Cardiac muscle cell (in vitro differentiated cells and primary cell): ENCODE measurements at regions not wholly inside any gene's neighbourhood (a gene's known extent, or its start where the extent isn't known, plus 50 kb on each side); places are given as distances from the start of the nearest gene placed in this dataset.
A peak's percentile ranks its signal among the peaks of the same experiment; 100 is the strongest.

Experiments used
- DNase-seq, 2 donors: peaks; one replicate each; pipeline versions ENCODE4 v3.0.0 to v3.0.0-alpha.2; 2010 to 2017; ENCODE audit warnings: low read depth in 1 of 2, low spot score in 1 of 2
- H3K27ac ChIP-seq: fragments of 200-600 bp; sonication (generic); 2 replicates; pipeline ENCODE4 v1.5.1; 2016
- H3K27me3 ChIP-seq: fragments of 200-600 bp; sonication (generic); 2 replicates; pipeline ENCODE4 v1.6.0; 2016; ENCODE audit warnings: control low read depth
- H3K36me3 ChIP-seq: fragments of 200-600 bp; sonication (generic); 2 replicates; pipeline ENCODE4 v1.5.1; 2016; ENCODE audit warnings: control low read depth
- H3K4me1 ChIP-seq: fragments of 200-600 bp; sonication (generic); 2 replicates; pipeline ENCODE4 v1.8.1; 2017; ENCODE audit warnings: low read depth, mild to moderate bottlenecking, mixed run types
- H3K4me3 ChIP-seq: fragments of 200-600 bp; sonication (generic); 2 replicates; pipeline ENCODE4 v1.5.1; 2016; ENCODE audit warnings: mild to moderate bottlenecking
- H3K9me3 ChIP-seq: fragments of 200-600 bp; sonication (generic); 2 replicates; pipeline ENCODE4 v1.5.1; 2017; ENCODE audit warnings: low read depth, mild to moderate bottlenecking, control low read depth
- CTCF ChIP-seq: IDR thresholded peaks from 2 replicates; pipeline ENCODE4 v1.5.1; 2012; ENCODE audit warnings: low read depth, mild to moderate bottlenecking, low read length

GRCh38 chr14:30786701-30787100, 87.7 kb upstream of the COCH start:
- H3K9me3 ChIP-seq, result no peaks in the 10 kb centered on the region
- no peaks in the 10 kb centered on the region for H3K36me3 ChIP-seq
- no peak overlapping the region for H3K27ac ChIP-seq
- H3K4me1 ChIP-seq, result no peaks in the 10 kb centered on the region
- H3K27me3 ChIP-seq, result no peaks in the 10 kb centered on the region
- no peak for TF ChIP-seq CTCF
- no peak overlapping the region for H3K4me3 ChIP-seq
- DNase-seq, result no peak

- TF ChIP-seq CTCF, result no peak
- Histone ChIP-seq H3K27ac (no peak overlapping the region), H3K4me1 (no peaks in the 10 kb centered on the region), H3K9me3 (no peaks in the 10 kb centered on the region), H3K36me3 (no peaks in the 10 kb centered on the region), H3K27me3 (no peaks in the 10 kb centered on the region), H3K4me3 (no peak overlapping the region)
- peak in 1 of 2 donors; percentile 2 for DNase-seq
These were observed 83.5 kb upstream of the COCH start for GRCh38 chr14:30790827-30791226.

- TF ChIP-seq CTCF, result no peak
These were observed 82.6 kb upstream of the COCH start for GRCh38 chr14:30791522-30792351.

GRCh38 chr14:30796707-30797106, 77.7 kb upstream of the COCH start:
- TF ChIP-seq CTCF, result no peak
- Histone ChIP-seq H3K4me3 (no peak overlapping the region), H3K36me3 (no peaks in the 10 kb centered on the region), H3K4me1 (no peaks in the 10 kb centered on the region), H3K27ac (no peak overlapping the region), H3K9me3 (no peaks in the 10 kb centered on the region), H3K27me3 (no peaks in the 10 kb centered on the region)
- no peak for DNase-seq

More at GRCh38 chr14:30791522-30792351, 82.6 kb upstream of the COCH start:
- H3K4me3 ChIP-seq, result no peak overlapping the region
- H3K36me3 ChIP-seq, result no peaks in the 10 kb centered on the region
- no peaks in the 10 kb centered on the region for H3K27me3 ChIP-seq
- H3K4me1 ChIP-seq, result no peaks in the 10 kb centered on the region
- DNase-seq, result no peak
- no peak overlapping the region for H3K27ac ChIP-seq
- no peaks in the 10 kb centered on the region for H3K9me3 ChIP-seq

GRCh38 chr14:30798516-30798915, 75.8 kb upstream of the COCH start:
- no peak for TF ChIP-seq CTCF
- H3K27me3 ChIP-seq, result no peaks in the 10 kb centered on the region
- H3K9me3 ChIP-seq, result no peaks in the 10 kb centered on the region
- H3K36me3 ChIP-seq, result no peaks in the 10 kb centered on the region
- DNase-seq, result no peak
- H3K4me3 ChIP-seq, result no peak overlapping the region
- no peaks in the 10 kb centered on the region for H3K4me1 ChIP-seq
- no peak overlapping the region for H3K27ac ChIP-seq
